SK-N-SH treated with all-trans-retinoic acid at 6 μM for 48 hours (cell line): ENCODE measurements at regions not wholly inside any gene's neighbourhood (a gene's known extent, or its start where the extent isn't known, plus 50 kb on each side); places are given as distances from the start of the nearest gene placed in this dataset.

Experiments
- ATAC-seq: fragments of 200-7000 bp; cut with Tn5 transposase; 3 replicates; pipeline ENCODE4 v1.9.1; 2020; ENCODE audit warnings: mild to moderate bottlenecking, moderate library complexity
- ARNTL ChIP-seq: fragments of 450-650 bp; formaldehyde crosslinking; IDR thresholded peaks from 2 replicates; pipeline ENCODE4 v1.5.0; 2020; ENCODE audit warnings: low read depth, mild to moderate bottlenecking, moderate library complexity, borderline replicate concordance
- BACH2 ChIP-seq: fragments of 250-450 bp; sonication (Bioruptor Pico); IDR thresholded peaks from 2 replicates; pipeline ENCODE4 v1.9.0; 2021; ENCODE audit warnings: mild to moderate bottlenecking, borderline replicate concordance
- CSDC2 ChIP-seq: fragments of 250-450 bp; sonication (Bioruptor Pico); IDR thresholded peaks from 2 replicates; pipeline ENCODE4 v1.5.0; 2020; ENCODE audit warnings: mild to moderate bottlenecking, moderate library complexity
- ESRRG ChIP-seq: fragments of 250-450 bp; sonication (Bioruptor Pico); IDR thresholded peaks from 2 replicates; pipeline ENCODE4 v1.6.1; 2021; ENCODE audit warnings: mild to moderate bottlenecking
- GLIS3 ChIP-seq: fragments of 250-450 bp; sonication (Bioruptor Pico); IDR thresholded peaks from 2 replicates; pipeline ENCODE4 v1.5.0; 2020; ENCODE audit warnings: mild to moderate bottlenecking, moderate library complexity
- ISL1 ChIP-seq: fragments of 250-450 bp; sonication (Bioruptor Pico); IDR thresholded peaks from 2 replicates; pipeline ENCODE4 v2.1.2; 2022; ENCODE audit warnings: mild to moderate bottlenecking, moderate library complexity
- OSR1 ChIP-seq: fragments of 250-450 bp; sonication (Bioruptor Pico); IDR thresholded peaks from 2 replicates; pipeline ENCODE4 v1.8.0; 2022; ENCODE audit warnings: moderate library complexity, mild to moderate bottlenecking, inconsistent platforms
- PATZ1 ChIP-seq: fragments of 250-450 bp; sonication (Bioruptor Pico); IDR thresholded peaks from 2 replicates; pipeline ENCODE4 v1.8.0; 2020; ENCODE audit warnings: mild to moderate bottlenecking, moderate library complexity, borderline replicate concordance
- PPARA ChIP-seq: fragments of 250-450 bp; sonication (Bioruptor Pico); IDR thresholded peaks from 2 replicates; pipeline ENCODE4 v1.5.0; 2020; ENCODE audit warnings: mild to moderate bottlenecking, borderline replicate concordance
- RARB ChIP-seq: fragments of 250-450 bp; sonication (Bioruptor Pico); IDR thresholded peaks from 2 replicates; pipeline ENCODE4 v1.8.0; 2021; ENCODE audit warnings: mild to moderate bottlenecking, moderate library complexity
- SNAI2 ChIP-seq: fragments of 250-450 bp; sonication (Bioruptor Pico); IDR thresholded peaks from 2 replicates; pipeline ENCODE4 v1.5.0; 2020; ENCODE audit warnings: mild to moderate bottlenecking, moderate library complexity
- TCF4 ChIP-seq: fragments of 250-450 bp; sonication (Bioruptor Pico); IDR thresholded peaks from 2 replicates; pipeline ENCODE4 v1.8.0; 2021; ENCODE audit warnings: mild to moderate bottlenecking, moderate library complexity, borderline replicate concordance
- TOX ChIP-seq: fragments of 250-450 bp; sonication (Bioruptor Pico); IDR thresholded peaks from 2 replicates; pipeline ENCODE4 v1.8.0; 2021; ENCODE audit warnings: mild to moderate bottlenecking, moderate library complexity, borderline replicate concordance
- ZC3H10 ChIP-seq: fragments of 250-450 bp; sonication (Bioruptor Pico); IDR thresholded peaks from 2 replicates; pipeline ENCODE4 v1.5.1; 2021; ENCODE audit warnings: mild to moderate bottlenecking, moderate library complexity
- ZFP3 ChIP-seq: fragments of 250-450 bp; sonication (Bioruptor Pico); IDR thresholded peaks from 2 replicates; pipeline ENCODE4 v1.5.0; 2020; ENCODE audit warnings: mild to moderate bottlenecking, moderate library complexity
- ZFP30 ChIP-seq: fragments of 450-650 bp; formaldehyde crosslinking; IDR thresholded peaks from 2 replicates; pipeline ENCODE4 v1.5.0; 2022; ENCODE audit warnings: mild to moderate bottlenecking, moderate library complexity
- ZNF70 ChIP-seq: fragments of 450-650 bp; formaldehyde crosslinking; IDR thresholded peaks from 2 replicates; pipeline ENCODE4 v1.5.0; 2020; ENCODE audit warnings: mild to moderate bottlenecking, moderate library complexity
- ZNF8 ChIP-seq: fragments of 450-650 bp; formaldehyde crosslinking; IDR thresholded peaks from 2 replicates; pipeline ENCODE4 v1.5.0; 2020; ENCODE audit warnings: mild to moderate bottlenecking, moderate library complexity
- TF ChIP-seq, protein P1 (sequence below): fragments of 250-450 bp; sonication (Bioruptor Pico); IDR thresholded peaks from 2 replicates; pipeline ENCODE4 v1.5.0; 2020; ENCODE audit warnings: mild to moderate bottlenecking, moderate library complexity
- TF ChIP-seq, protein P2 (sequence below): fragments of 250-450 bp; sonication (Bioruptor Pico); IDR thresholded peaks from 2 replicates; pipeline ENCODE4 v1.5.1; 2020; ENCODE audit warnings: low read depth, mild to moderate bottlenecking, moderate library complexity
- TF ChIP-seq, protein P3 (sequence below): fragments of 250-450 bp; sonication (Bioruptor Pico); IDR thresholded peaks from 2 replicates; pipeline ENCODE4 v1.5.1; 2021; ENCODE audit warnings: mild to moderate bottlenecking, moderate library complexity

DNA sequence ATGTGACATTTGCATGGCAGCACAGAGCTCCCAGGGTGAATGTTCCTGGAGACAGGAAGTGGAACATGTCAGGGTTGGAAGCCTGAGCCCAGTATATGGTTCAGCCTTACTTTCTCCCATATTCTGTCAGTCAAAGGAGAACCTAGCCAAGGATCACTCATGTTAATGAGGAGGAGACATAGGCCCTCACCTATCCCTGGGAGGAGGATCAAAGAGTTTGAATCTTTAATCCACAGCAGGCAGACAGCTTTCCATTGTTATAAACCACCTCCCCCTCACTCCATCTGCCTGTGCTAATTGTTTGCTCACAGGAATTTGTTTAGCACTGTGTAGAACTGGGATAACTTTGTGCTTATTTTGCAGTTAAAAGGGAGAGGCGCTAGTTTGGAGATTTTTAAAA lies 1069.1 kb downstream of the EFNB2 start (continued):
- TF ChIP-seq, protein P1, sequence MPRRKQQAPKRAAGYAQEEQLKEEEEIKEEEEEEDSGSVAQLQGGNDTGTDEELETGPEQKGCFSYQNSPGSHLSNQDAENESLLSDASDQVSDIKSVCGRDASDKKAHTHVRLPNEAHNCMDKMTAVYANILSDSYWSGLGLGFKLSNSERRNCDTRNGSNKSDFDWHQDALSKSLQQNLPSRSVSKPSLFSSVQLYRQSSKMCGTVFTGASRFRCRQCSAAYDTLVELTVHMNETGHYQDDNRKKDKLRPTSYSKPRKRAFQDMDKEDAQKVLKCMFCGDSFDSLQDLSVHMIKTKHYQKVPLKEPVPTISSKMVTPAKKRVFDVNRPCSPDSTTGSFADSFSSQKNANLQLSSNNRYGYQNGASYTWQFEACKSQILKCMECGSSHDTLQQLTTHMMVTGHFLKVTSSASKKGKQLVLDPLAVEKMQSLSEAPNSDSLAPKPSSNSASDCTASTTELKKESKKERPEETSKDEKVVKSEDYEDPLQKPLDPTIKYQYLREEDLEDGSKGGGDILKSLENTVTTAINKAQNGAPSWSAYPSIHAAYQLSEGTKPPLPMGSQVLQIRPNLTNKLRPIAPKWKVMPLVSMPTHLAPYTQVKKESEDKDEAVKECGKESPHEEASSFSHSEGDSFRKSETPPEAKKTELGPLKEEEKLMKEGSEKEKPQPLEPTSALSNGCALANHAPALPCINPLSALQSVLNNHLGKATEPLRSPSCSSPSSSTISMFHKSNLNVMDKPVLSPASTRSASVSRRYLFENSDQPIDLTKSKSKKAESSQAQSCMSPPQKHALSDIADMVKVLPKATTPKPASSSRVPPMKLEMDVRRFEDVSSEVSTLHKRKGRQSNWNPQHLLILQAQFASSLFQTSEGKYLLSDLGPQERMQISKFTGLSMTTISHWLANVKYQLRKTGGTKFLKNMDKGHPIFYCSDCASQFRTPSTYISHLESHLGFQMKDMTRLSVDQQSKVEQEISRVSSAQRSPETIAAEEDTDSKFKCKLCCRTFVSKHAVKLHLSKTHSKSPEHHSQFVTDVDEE (CRISPR knock-in tag): no peak
- TF ChIP-seq, protein P2, sequence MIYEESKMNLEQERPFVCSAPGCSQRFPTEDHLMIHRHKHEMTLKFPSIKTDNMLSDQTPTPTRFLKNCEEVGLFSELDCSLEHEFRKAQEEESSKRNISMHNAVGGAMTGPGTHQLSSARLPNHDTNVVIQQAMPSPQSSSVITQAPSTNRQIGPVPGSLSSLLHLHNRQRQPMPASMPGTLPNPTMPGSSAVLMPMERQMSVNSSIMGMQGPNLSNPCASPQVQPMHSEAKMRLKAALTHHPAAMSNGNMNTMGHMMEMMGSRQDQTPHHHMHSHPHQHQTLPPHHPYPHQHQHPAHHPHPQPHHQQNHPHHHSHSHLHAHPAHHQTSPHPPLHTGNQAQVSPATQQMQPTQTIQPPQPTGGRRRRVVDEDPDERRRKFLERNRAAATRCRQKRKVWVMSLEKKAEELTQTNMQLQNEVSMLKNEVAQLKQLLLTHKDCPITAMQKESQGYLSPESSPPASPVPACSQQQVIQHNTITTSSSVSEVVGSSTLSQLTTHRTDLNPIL (CRISPR knock-in tag): no peak
- no peak for TF ChIP-seq ZFP3 (CRISPR knock-in tag)
- TF ChIP-seq, all 23 proteins: peak for 0

GRCh38 chr13:105465745-105466144 lies 1069.7 kb downstream of the EFNB2 start, which contains the start of gene DAOA:
Gene DAOA (plus strand): TSS chr13:105466045.
- TF ChIP-seq BACH2 (CRISPR knock-in tag): no peak
- TF ChIP-seq SNAI2 (CRISPR knock-in tag): no peak
- no peak for TF ChIP-seq ZNF70 (CRISPR knock-in tag)
- no peak for TF ChIP-seq ZC3H10
- no peak for TF ChIP-seq RARB
- TF ChIP-seq ZNF8 (CRISPR knock-in tag): no peak
- TF ChIP-seq, protein P3, sequence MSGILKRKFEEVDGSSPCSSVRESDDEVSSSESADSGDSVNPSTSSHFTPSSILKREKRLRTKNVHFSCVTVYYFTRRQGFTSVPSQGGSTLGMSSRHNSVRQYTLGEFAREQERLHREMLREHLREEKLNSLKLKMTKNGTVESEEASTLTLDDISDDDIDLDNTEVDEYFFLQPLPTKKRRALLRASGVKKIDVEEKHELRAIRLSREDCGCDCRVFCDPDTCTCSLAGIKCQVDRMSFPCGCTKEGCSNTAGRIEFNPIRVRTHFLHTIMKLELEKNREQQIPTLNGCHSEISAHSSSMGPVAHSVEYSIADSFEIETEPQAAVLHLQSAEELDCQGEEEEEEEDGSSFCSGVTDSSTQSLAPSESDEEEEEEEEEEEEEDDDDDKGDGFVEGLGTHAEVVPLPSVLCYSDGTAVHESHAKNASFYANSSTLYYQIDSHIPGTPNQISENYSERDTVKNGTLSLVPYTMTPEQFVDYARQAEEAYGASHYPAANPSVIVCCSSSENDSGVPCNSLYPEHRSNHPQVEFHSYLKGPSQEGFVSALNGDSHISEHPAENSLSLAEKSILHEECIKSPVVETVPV (CRISPR knock-in tag): no peak
- TF ChIP-seq, protein P2 (CRISPR knock-in tag): no peak
- no peak for TF ChIP-seq GLIS3 (CRISPR knock-in tag)
- TF ChIP-seq ESRRG (CRISPR knock-in tag): no peak
- TF ChIP-seq ZFP3 (CRISPR knock-in tag): no peak
- no peak for TF ChIP-seq PPARA (CRISPR knock-in tag)
- no peak for TF ChIP-seq OSR1 (CRISPR knock-in tag)
- no peak for TF ChIP-seq ISL1
- no peak for TF ChIP-seq ARNTL (CRISPR knock-in tag)
- TF ChIP-seq ZFP30 (CRISPR knock-in tag): no peak
- no peak for TF ChIP-seq TCF4 (CRISPR knock-in tag)
- TF ChIP-seq CSDC2 (CRISPR knock-in tag): no peak
- TF ChIP-seq, protein P1 (CRISPR knock-in tag): no peak

GRCh38 chr13:105465251-105465650 lies 1070.2 kb downstream of the EFNB2 start:
- TF ChIP-seq TOX (CRISPR knock-in tag) (no peak), SNAI2 (CRISPR knock-in tag) (no peak), ZFP3 (CRISPR knock-in tag) (no peak), BACH2 (CRISPR knock-in tag) (no peak), OSR1 (CRISPR knock-in tag) (no peak), ZNF8 (CRISPR knock-in tag) (no peak), ISL1 (no peak), PATZ1 (no peak), ZNF70 (CRISPR knock-in tag) (no peak), ZFP30 (CRISPR knock-in tag) (no peak)
- TF ChIP-seq, protein P2 (CRISPR knock-in tag): no peak
- no peak for ATAC-seq

More at GRCh38 chr13:105465745-105466144, 1069.7 kb downstream of the EFNB2 start, which contains the start of gene DAOA:
- ATAC-seq: no peak
